Fibroblast of lung (primary cell): ENCODE measurements at regions not wholly inside any gene's neighbourhood (a gene's known extent, or its start where the extent isn't known, plus 50 kb on each side); places are given as distances from the start of the nearest gene placed in this dataset.
"Not testable (repeated sequence)": the region's sequence is repeated elsewhere in the genome, so short reads cannot be mapped to it uniquely, and the experiment has no call there.

Experiments used
- DNase-seq, 2 donors: peaks; one replicate each; pipeline versions ENCODE4 v3.0.0 to v3.0.0-alpha.2; 2010; ENCODE audit warnings: low read depth in 2 of 2
- H2AFZ ChIP-seq: 2 replicates; pipeline ENCODE4 v1.5.1; 2012; ENCODE audit warnings: low read length, control low read depth, inconsistent platforms
- H3K27ac ChIP-seq: 2 replicates; pipeline ENCODE4 v1.5.1; 2011; ENCODE audit warnings: low read length, control low read depth; ENCODE audit not compliant: insufficient read depth
- H3K27me3 ChIP-seq: 2 replicates; pipeline ENCODE4 v1.5.1; 2011; ENCODE audit warnings: mild to moderate bottlenecking, low read length; ENCODE audit not compliant: control insufficient read depth, insufficient read depth
- H3K36me3 ChIP-seq: 2 replicates; pipeline ENCODE4 v1.5.1; 2011; ENCODE audit warnings: low read length; ENCODE audit not compliant: control insufficient read depth, insufficient read depth
- H3K4me1 ChIP-seq: 2 replicates; pipeline ENCODE4 v1.5.1; 2011; ENCODE audit warnings: low read length; ENCODE audit not compliant: control insufficient read depth, insufficient read depth; ENCODE audit errors: extremely low read depth
- H3K4me2 ChIP-seq: 2 replicates; pipeline ENCODE4 v1.5.1; 2011; ENCODE audit warnings: low read length, control low read depth; ENCODE audit not compliant: insufficient read depth; ENCODE audit errors: extremely low read depth
- H3K4me3 ChIP-seq, 4 experiments: fragments of 200-600 bp in 1 of 4; sonication (generic) in 1 of 4; replicated peaks in 1 of 4; 2 replicates each; pipeline ENCODE4 v1.5.1; 2011 to 2016; ENCODE audit warnings: low read length in 4 of 4, low read depth in 3 of 4, mild to moderate bottlenecking in 3 of 4, control low read depth in 2 of 4, inconsistent platforms in 1 of 4, mixed read lengths in 1 of 4; ENCODE audit not compliant: insufficient read depth in 1 of 4; ENCODE audit errors: control extremely low read depth in 1 of 4
- H3K79me2 ChIP-seq: 2 replicates; pipeline ENCODE4 v1.5.1; 2012; ENCODE audit warnings: mild to moderate bottlenecking, low read length, inconsistent platforms; ENCODE audit not compliant: control insufficient read depth, insufficient read depth
- H3K9ac ChIP-seq: 2 replicates; pipeline ENCODE4 v1.5.1; 2011; ENCODE audit warnings: mild to moderate bottlenecking, low read length, control low read depth; ENCODE audit not compliant: insufficient read depth
- H3K9me3 ChIP-seq: 2 replicates; pipeline ENCODE4 v1.5.1; 2012; ENCODE audit warnings: low read depth, low read length; ENCODE audit not compliant: control insufficient read depth, insufficient read depth
- H4K20me1 ChIP-seq: 2 replicates; pipeline ENCODE4 v1.5.1; 2011; ENCODE audit warnings: low read length; ENCODE audit not compliant: control insufficient read depth, insufficient read depth; ENCODE audit errors: extremely low read depth
- CTCF ChIP-seq, 2 donors: IDR thresholded peaks in 1 of 2; conservative IDR thresholded peaks in 1 of 2; 1 replicate in 1 of 2; 2 replicates in 1 of 2; pipeline ENCODE4 v1.5.1; 2011 to 2012; ENCODE audit warnings: low read length in 2 of 2, control low read depth in 1 of 2, inconsistent platforms in 1 of 2, low read depth in 1 of 2, mild to moderate bottlenecking in 1 of 2
- EZH2 ChIP-seq: IDR thresholded peaks from 2 replicates; pipeline ENCODE4 v1.5.1; 2012; ENCODE audit warnings: low read length, control low read depth, mild to moderate bottlenecking; ENCODE audit errors: missing control alignments

GRCh38 chr10:65660006-65660405 lies 1265.8 kb upstream of the LRRTM3 start:
- Histone ChIP-seq H4K20me1 (no peaks in the 10 kb centered on the region), H3K79me2 (no peaks in the 10 kb centered on the region), H3K27me3 (no peaks in the 10 kb centered on the region), H3K27ac (no peak overlapping the region), H2AFZ (no peak overlapping the region), H3K36me3 (no peaks in the 10 kb centered on the region), H3K9ac (no peak overlapping the region), H3K4me3 (no peak overlapping the region), H3K4me1 (no peaks in the 10 kb centered on the region), H3K9me3 (no peaks in the 10 kb centered on the region), H3K4me2 (no peak overlapping the region)
- no peak for TF ChIP-seq CTCF (conservative IDR thresholded peaks at IDR 0.05 in 1 of 2, IDR thresholded peaks at IDR 0.05 in 1 of 2; ENCODE audit: low read depth in 1 of 2, low read length in 2 of 2)
- no peak for TF ChIP-seq EZH2
- DNase-seq = no peak

- no peaks in the 10 kb centered on the region for H3K79me2 ChIP-seq
- no peaks in the 10 kb centered on the region for H3K36me3 ChIP-seq
- DNase-seq = peak; percentile 42 to 88
- no peaks in the 10 kb centered on the region for H3K27me3 ChIP-seq
- no peaks in the 10 kb centered on the region for H3K9me3 ChIP-seq
- no peaks in the 10 kb centered on the region for H4K20me1 ChIP-seq
- H3K4me3 ChIP-seq = no peak overlapping the region
- no peak for TF ChIP-seq CTCF (conservative IDR thresholded peaks at IDR 0.05 in 1 of 2, IDR thresholded peaks at IDR 0.05 in 1 of 2; ENCODE audit: low read depth in 1 of 2, low read length in 2 of 2)
- TF ChIP-seq EZH2 = no peak
- no peak overlapping the region for H3K9ac ChIP-seq
- no peak overlapping the region for H3K4me2 ChIP-seq
- H3K27ac ChIP-seq = no peak overlapping the region
- no peak overlapping the region for H2AFZ ChIP-seq
- H3K4me1 ChIP-seq = no peaks in the 10 kb centered on the region
Measured at GRCh38 chr10:65670087-65670486, 1255.7 kb upstream of the LRRTM3 start.

- not testable (repeated sequence) for H3K9me3 ChIP-seq, H2AFZ ChIP-seq, H3K79me2 ChIP-seq, H3K27me3 ChIP-seq, H3K4me2 ChIP-seq, H4K20me1 ChIP-seq, H3K4me3 ChIP-seq, H3K36me3 ChIP-seq, H3K27ac ChIP-seq, H3K4me1 ChIP-seq, H3K9ac ChIP-seq
- peak in 1 of 2 donors; percentile 20 for DNase-seq
Measured at GRCh38 chr10:65670596-65670995, 1255.2 kb upstream of the LRRTM3 start.
